ENCODE measurements at regions not wholly inside any gene's neighbourhood (a gene's known extent, or its start where the extent isn't known, plus 50 kb on each side); places are given as distances from the start of the nearest gene placed in this dataset.

DNA sequence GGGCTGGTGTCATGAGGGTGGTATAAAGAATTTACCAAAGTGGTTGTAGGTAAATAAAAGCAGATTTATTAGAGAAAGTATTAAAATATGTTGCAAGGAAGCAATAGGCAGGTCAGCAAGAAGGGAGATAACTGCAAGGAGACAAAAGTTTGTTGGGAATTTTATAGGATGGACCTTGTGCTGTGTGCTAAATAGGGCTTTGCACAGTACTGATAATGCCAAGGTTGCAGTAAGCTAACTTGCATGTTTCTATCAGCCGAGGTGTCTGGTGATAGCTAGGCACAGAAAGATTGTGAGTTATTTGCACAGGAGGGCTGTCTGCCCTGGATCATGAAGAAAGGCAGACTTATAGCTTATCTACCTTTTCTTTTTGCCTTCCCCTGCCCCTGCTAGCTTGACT is 102.5 kb upstream of the SPRED1 start:
- TF ChIP-seq POLR2AphosphoS5 (IDR thresholded peaks at IDR 0.05) (no peak), SMC3 (conservative IDR thresholded peaks at IDR 0.05; ENCODE audit: poor library complexity) (no peak), EZH2 (IDR thresholded peaks at IDR 0.05; ENCODE audit: borderline replicate concordance, insufficient read depth, low read length, poor library complexity, severe bottlenecking) (no peak), EP300 (conservative IDR thresholded peaks at IDR 0.05; ENCODE audit: poor library complexity, severe bottlenecking) (no peak), RAD21 (conservative IDR thresholded peaks at IDR 0.05) (no peak), TAF1 (IDR thresholded peaks at IDR 0.05; ENCODE audit: low read depth) (no peak), MXI1 (conservative IDR thresholded peaks at IDR 0.05; ENCODE audit: poor library complexity, severe bottlenecking) (no peak)
- TF ChIP-seq, protein P1, sequence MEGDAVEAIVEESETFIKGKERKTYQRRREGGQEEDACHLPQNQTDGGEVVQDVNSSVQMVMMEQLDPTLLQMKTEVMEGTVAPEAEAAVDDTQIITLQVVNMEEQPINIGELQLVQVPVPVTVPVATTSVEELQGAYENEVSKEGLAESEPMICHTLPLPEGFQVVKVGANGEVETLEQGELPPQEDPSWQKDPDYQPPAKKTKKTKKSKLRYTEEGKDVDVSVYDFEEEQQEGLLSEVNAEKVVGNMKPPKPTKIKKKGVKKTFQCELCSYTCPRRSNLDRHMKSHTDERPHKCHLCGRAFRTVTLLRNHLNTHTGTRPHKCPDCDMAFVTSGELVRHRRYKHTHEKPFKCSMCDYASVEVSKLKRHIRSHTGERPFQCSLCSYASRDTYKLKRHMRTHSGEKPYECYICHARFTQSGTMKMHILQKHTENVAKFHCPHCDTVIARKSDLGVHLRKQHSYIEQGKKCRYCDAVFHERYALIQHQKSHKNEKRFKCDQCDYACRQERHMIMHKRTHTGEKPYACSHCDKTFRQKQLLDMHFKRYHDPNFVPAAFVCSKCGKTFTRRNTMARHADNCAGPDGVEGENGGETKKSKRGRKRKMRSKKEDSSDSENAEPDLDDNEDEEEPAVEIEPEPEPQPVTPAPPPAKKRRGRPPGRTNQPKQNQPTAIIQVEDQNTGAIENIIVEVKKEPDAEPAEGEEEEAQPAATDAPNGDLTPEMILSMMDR (IDR thresholded peaks at IDR 0.05; ENCODE audit: poor library complexity, severe bottlenecking) = no peak
- TF ChIP-seq, protein P2, sequence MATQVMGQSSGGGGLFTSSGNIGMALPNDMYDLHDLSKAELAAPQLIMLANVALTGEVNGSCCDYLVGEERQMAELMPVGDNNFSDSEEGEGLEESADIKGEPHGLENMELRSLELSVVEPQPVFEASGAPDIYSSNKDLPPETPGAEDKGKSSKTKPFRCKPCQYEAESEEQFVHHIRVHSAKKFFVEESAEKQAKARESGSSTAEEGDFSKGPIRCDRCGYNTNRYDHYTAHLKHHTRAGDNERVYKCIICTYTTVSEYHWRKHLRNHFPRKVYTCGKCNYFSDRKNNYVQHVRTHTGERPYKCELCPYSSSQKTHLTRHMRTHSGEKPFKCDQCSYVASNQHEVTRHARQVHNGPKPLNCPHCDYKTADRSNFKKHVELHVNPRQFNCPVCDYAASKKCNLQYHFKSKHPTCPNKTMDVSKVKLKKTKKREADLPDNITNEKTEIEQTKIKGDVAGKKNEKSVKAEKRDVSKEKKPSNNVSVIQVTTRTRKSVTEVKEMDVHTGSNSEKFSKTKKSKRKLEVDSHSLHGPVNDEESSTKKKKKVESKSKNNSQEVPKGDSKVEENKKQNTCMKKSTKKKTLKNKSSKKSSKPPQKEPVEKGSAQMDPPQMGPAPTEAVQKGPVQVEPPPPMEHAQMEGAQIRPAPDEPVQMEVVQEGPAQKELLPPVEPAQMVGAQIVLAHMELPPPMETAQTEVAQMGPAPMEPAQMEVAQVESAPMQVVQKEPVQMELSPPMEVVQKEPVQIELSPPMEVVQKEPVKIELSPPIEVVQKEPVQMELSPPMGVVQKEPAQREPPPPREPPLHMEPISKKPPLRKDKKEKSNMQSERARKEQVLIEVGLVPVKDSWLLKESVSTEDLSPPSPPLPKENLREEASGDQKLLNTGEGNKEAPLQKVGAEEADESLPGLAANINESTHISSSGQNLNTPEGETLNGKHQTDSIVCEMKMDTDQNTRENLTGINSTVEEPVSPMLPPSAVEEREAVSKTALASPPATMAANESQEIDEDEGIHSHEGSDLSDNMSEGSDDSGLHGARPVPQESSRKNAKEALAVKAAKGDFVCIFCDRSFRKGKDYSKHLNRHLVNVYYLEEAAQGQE (IDR thresholded peaks at IDR 0.05; ENCODE audit: borderline replicate concordance) = no peak

All from neural cell (in vitro differentiated cells).